HepG2 (cell line): ENCODE measurements at regions not wholly inside any gene's neighbourhood (a gene's known extent, or its start where the extent isn't known, plus 50 kb on each side); places are given as distances from the start of the nearest gene placed in this dataset.

Source experiments
- ATAC-seq: fragments of 200-7000 bp; cut with Tn5 transposase; 3 replicates; pipeline ENCODE4 v1.9.1; 2020; ENCODE audit warnings: mild to moderate bottlenecking, moderate library complexity
- BruUV-seq: library from RNA; stranded (reverse); fragments of 400-500 nt; replicated peaks from 2 replicates; lab custom pipeline; 2021; lab: Mats Ljungman, UMichigan
- CTCF ChIA-PET: fragments of 300-600 bp; formaldehyde crosslinking; extraction: SDS; loops from one replicate; lab custom pipeline; 2021; ENCODE audit warnings: low total read pairs, inconsistent platforms, low intra/inter-chr PET ratio; lab: Yijun Ruan, JAX
- POLR2A ChIA-PET: fragments of 350-600 bp; sonication (Branson Sonifier 250); formaldehyde crosslinking; loops from one replicate; lab custom pipeline; 2020; ENCODE audit warnings: antibody characterized with exemption, inconsistent platforms; lab: Yijun Ruan, JAX
- DNase-seq: peaks from one replicate; pipeline ENCODE4 v3.0.0-alpha.2; 2015; ENCODE audit warnings: low spot score
- FAIRE-seq: peaks from 3 replicates; lab custom pipeline; 2011; peaks lifted over from hg19 to GRCh38; lab: Jason Lieb, UNC
- H2AFZ ChIP-seq: one replicate; pipeline ENCODE4 v1.6.1; 2011; ENCODE audit warnings: low read length, inconsistent platforms
- H3K27ac ChIP-seq: fragments of 300-600 bp; 3 replicates; pipeline ENCODE4 v1.8.0; 2011; ENCODE audit warnings: mixed run types, mild to moderate bottlenecking, mixed read lengths, low read length, inconsistent platforms; ENCODE audit not compliant: insufficient read depth; ENCODE audit errors: extremely low read length
- H3K27me3 ChIP-seq, 2 experiments: fragments of 200-600 bp in 1 of 2; 2 replicates in 1 of 2; 3 replicates in 1 of 2; pipeline versions ENCODE4 v1.6.0 to v1.8.0; 2011; ENCODE audit warnings: low read length in 2 of 2, mild to moderate bottlenecking in 2 of 2, moderate library complexity in 2 of 2, inconsistent platforms in 1 of 2; ENCODE audit not compliant: insufficient read depth in 2 of 2, control insufficient read depth in 1 of 2
- H3K36me3 ChIP-seq, 2 experiments: fragments of 200-600 bp in 1 of 2; replicated peaks in 1 of 2; 2 replicates in 1 of 2; 3 replicates in 1 of 2; pipeline versions ENCODE4 v1.5.1 to v1.8.0; 2011; ENCODE audit warnings: low read length in 2 of 2, inconsistent platforms in 1 of 2; ENCODE audit not compliant: insufficient read depth in 2 of 2, control insufficient read depth in 1 of 2
- H3K4me1 ChIP-seq: 2 replicates; pipeline ENCODE4 v1.5.1; 2012; ENCODE audit warnings: low read length, inconsistent platforms; ENCODE audit not compliant: insufficient read depth
- H3K4me2 ChIP-seq: 2 replicates; pipeline ENCODE4 v1.6.0; 2011; ENCODE audit warnings: low read depth, low read length, inconsistent platforms
- H3K4me3 ChIP-seq, 3 experiments: fragments of 200-600 bp in 1 of 3; sonication (generic), shearing (Covaris generic) in 1 of 3; replicated peaks in 1 of 3; 2 replicates each; pipeline ENCODE4 v1.5.1; 2011 to 2016; ENCODE audit warnings: low read length in 3 of 3, inconsistent platforms in 2 of 3, low read depth in 2 of 3, mild to moderate bottlenecking in 2 of 3, control low read depth in 1 of 3, mixed read lengths in 1 of 3; ENCODE audit not compliant: insufficient read depth in 1 of 3
- H3K79me2 ChIP-seq: one replicate; pipeline ENCODE4 v1.6.1; 2011; ENCODE audit warnings: low read length, inconsistent platforms; ENCODE audit not compliant: insufficient read depth
- H3K9ac ChIP-seq: 2 replicates; pipeline ENCODE4 v1.6.0; 2011; ENCODE audit warnings: mild to moderate bottlenecking, low read depth, low read length, inconsistent platforms; ENCODE audit not compliant: insufficient read depth
- H3K9me3 ChIP-seq: 2 replicates; pipeline ENCODE4 v1.5.1; 2012; ENCODE audit warnings: mild to moderate bottlenecking, low read length
- H4K20me1 ChIP-seq: 2 replicates; pipeline ENCODE4 v1.6.0; 2011; ENCODE audit warnings: inconsistent platforms, mild to moderate bottlenecking, low read length, moderate library complexity; ENCODE audit not compliant: insufficient read depth
- ETV5 ChIP-seq: IDR thresholded peaks from 2 replicates; pipeline ENCODE4 v1.6.1; 2018; ENCODE audit warnings: missing biosample characterization, missing genetic modification reagents, inconsistent platforms, borderline replicate concordance
- FOXA1 ChIP-seq, 2 experiments: fragments of 450-650 bp in 1 of 2; sonication (generic) in 1 of 2; formaldehyde crosslinking in 1 of 2; IDR thresholded peaks; 2 replicates each; pipeline versions ENCODE4 v1.4.0 to v1.6.1; 2016 to 2020; ENCODE audit warnings: missing genetic modification reagents in 1 of 2
- HMGA1 ChIP-seq: sonication (generic); formaldehyde crosslinking; conservative IDR thresholded peaks from 2 replicates; pipeline ENCODE4 v1.4.0; 2020; ENCODE audit warnings: missing genetic modification reagents
- HNRNPL ChIP-seq: fragments of 200-400 bp; formaldehyde crosslinking; IDR thresholded peaks from 2 replicates; pipeline ENCODE4 v1.6.1; 2017; ENCODE audit warnings: mild to moderate bottlenecking, low read depth, low read length
- NCOA5 ChIP-seq: sonication (generic); formaldehyde crosslinking; IDR thresholded peaks from 2 replicates; pipeline ENCODE4 v1.4.0; 2020; ENCODE audit warnings: missing genetic modification reagents
- PITX1 ChIP-seq: sonication (generic); formaldehyde crosslinking; IDR thresholded peaks from 2 replicates; pipeline ENCODE4 v1.5.1; 2020; ENCODE audit warnings: mild to moderate bottlenecking, missing genetic modification reagents
- SP1 ChIP-seq, 2 experiments: fragments of 450-650 bp in 1 of 2; sonication (generic) in 1 of 2; formaldehyde crosslinking in 1 of 2; IDR thresholded peaks; 2 replicates each; pipeline versions ENCODE4 v1.4.0 to v1.6.1; 2016 to 2020; ENCODE audit warnings: missing genetic modification reagents in 1 of 2
- ZMAT3 ChIP-seq: sonication (generic); formaldehyde crosslinking; conservative IDR thresholded peaks from 2 replicates; pipeline ENCODE4 v1.7.0; 2021; ENCODE audit warnings: missing genetic modification reagents
- ZNF614 ChIP-seq: IDR thresholded peaks from 2 replicates; pipeline ENCODE4 v1.6.1; 2018; ENCODE audit warnings: missing biosample characterization, missing genetic modification reagents, inconsistent platforms, borderline replicate concordance
- ZNF615 ChIP-seq: sonication (generic); formaldehyde crosslinking; IDR thresholded peaks from 2 replicates; pipeline ENCODE4 v1.5.0; 2020; ENCODE audit warnings: mild to moderate bottlenecking, missing genetic modification reagents, borderline replicate concordance
- ZNF75D ChIP-seq: sonication (generic); formaldehyde crosslinking; IDR thresholded peaks from 2 replicates; pipeline ENCODE4 v1.8.1; 2023; ENCODE audit warnings: missing genetic modification reagents, mild to moderate bottlenecking, borderline replicate concordance
- WGBS: methylation state at CpG from one replicate; pipeline ENCODE4 v1.1.6; 2017; ENCODE audit warnings: low lambda C conversion rate; 5-methylcytosine and 5-hydroxymethylcytosine counted together
- in situ Hi-C: cut with HindIII; loops from 2 replicates; pipeline ENCODE4 v1.10.0; 2017; ENCODE audit warnings: low pct_unique_long_range_greater_than_20kb; ENCODE audit not compliant: extremely low pct_ligation_motif_present
- intact Hi-C: fragments of 100-400 bp; cut with micrococcal nuclease; formaldehyde crosslinking; loops from one replicate; pipeline ENCODE4 v1.10.0; 2022; ENCODE audit not compliant: unreplicated experiment
- TF ChIP-seq, protein P1 (sequence below): sonication (generic); formaldehyde crosslinking; IDR thresholded peaks from 2 replicates; pipeline ENCODE4 v1.5.0; 2020; ENCODE audit warnings: missing genetic modification reagents
- TF ChIP-seq, protein P2 (sequence below): sonication (generic); formaldehyde crosslinking; IDR thresholded peaks from 2 replicates; pipeline ENCODE4 v1.9.0; 2021; ENCODE audit warnings: mild to moderate bottlenecking, missing genetic modification reagents

DNA sequence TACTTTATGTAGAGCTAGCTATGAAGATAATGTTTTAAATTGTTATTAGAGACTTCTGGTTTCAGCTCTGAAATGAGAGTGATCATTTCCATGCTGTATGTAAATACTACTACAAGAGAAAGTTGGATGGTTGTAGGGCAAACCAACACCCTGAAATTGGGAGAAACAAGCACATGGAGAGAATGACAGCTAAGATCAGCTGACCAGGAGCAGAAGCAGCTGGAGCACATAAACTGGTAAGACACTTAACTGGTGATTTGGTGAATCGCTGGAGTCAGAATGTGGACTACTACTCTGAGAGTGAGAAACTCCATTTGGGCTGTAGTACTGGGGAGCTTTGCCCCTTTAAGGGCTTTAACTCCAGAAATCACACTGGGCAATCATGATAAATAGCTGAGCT is 226.8 kb downstream of the RND3 start:
- no peaks in the 10 kb centered on the region for H3K27me3 ChIP-seq
- TF ChIP-seq ZMAT3 (no peak), HNRNPL (no peak)
- TF ChIP-seq, all 625 proteins: peak for 0
- Histone ChIP-seq H3K27ac (no peak overlapping the region), H3K9me3 (peaks cover 66% of the 10 kb centered on the region), H3K4me1 (no peaks in the 10 kb centered on the region), H4K20me1 (no peaks in the 10 kb centered on the region), H3K36me3 (no peaks in the 10 kb centered on the region), H3K4me2 (no peak overlapping the region), H3K79me2 (no peaks in the 10 kb centered on the region), H3K9ac (no peak overlapping the region), H3K4me3 (no peak overlapping the region), H2AFZ (no peak overlapping the region)
- WGBS: 33% methylated on average over 1 of the region's 1 CpG
- CTCF ChIA-PET: no interaction called here
- intact Hi-C loops (no loop called here), in situ Hi-C loops (no loop called here)
- POLR2A ChIA-PET: no interaction called here
- DNase-seq (no peak), ATAC-seq (no peak), FAIRE-seq (no peak)
- no TSS peak for BruUV-seq

- no TSS peak for BruUV-seq
- H3K36me3 ChIP-seq: no peaks in the 10 kb centered on the region
- H3K9me3 ChIP-seq: peaks cover 69% of the 10 kb centered on the region
- no peaks in the 10 kb centered on the region for H3K27me3 ChIP-seq
- ChIA-PET POLR2A (no interaction called here), CTCF (no interaction called here)
- DNase-seq: no peak
- no peak overlapping the region for H3K9ac ChIP-seq
- in situ Hi-C loops: no loop called here
- no peaks in the 10 kb centered on the region for H3K79me2 ChIP-seq
- no peak for FAIRE-seq
- intact Hi-C loops: no loop called here
- no peak overlapping the region for H3K27ac ChIP-seq
- H3K4me3 ChIP-seq: no peak overlapping the region
- no peaks in the 10 kb centered on the region for H4K20me1 ChIP-seq
- H3K4me2 ChIP-seq: no peak overlapping the region
- 100% methylated on average over 1 of the region's 1 CpG for WGBS
- no peak for ATAC-seq
- no peak overlapping the region for H2AFZ ChIP-seq
- no peaks in the 10 kb centered on the region for H3K4me1 ChIP-seq
- TF ChIP-seq, protein P1, sequence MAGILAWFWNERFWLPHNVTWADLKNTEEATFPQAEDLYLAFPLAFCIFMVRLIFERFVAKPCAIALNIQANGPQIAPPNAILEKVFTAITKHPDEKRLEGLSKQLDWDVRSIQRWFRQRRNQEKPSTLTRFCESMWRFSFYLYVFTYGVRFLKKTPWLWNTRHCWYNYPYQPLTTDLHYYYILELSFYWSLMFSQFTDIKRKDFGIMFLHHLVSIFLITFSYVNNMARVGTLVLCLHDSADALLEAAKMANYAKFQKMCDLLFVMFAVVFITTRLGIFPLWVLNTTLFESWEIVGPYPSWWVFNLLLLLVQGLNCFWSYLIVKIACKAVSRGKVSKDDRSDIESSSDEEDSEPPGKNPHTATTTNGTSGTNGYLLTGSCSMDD: no peak
- no peak for TF ChIP-seq NCOA5 (CRISPR knock-in tag)
- TF ChIP-seq ZNF615: no peak
- TF ChIP-seq SP1 (IDR thresholded peaks at IDR 0.05): no peak
- no peak for TF ChIP-seq SP1 (CRISPR knock-in tag; IDR thresholded peaks at IDR 0.05)
- no peak for TF ChIP-seq HMGA1 (CRISPR knock-in tag)
- no peak for TF ChIP-seq ZNF614
- no peak for TF ChIP-seq PITX1 (CRISPR knock-in tag)
- no peak for TF ChIP-seq FOXA1 (IDR thresholded peaks at IDR 0.05)
- no peak for TF ChIP-seq FOXA1 (CRISPR knock-in tag; IDR thresholded peaks at IDR 0.05)
- no peak for TF ChIP-seq ZNF75D (CRISPR knock-in tag)
- TF ChIP-seq, protein P2, sequence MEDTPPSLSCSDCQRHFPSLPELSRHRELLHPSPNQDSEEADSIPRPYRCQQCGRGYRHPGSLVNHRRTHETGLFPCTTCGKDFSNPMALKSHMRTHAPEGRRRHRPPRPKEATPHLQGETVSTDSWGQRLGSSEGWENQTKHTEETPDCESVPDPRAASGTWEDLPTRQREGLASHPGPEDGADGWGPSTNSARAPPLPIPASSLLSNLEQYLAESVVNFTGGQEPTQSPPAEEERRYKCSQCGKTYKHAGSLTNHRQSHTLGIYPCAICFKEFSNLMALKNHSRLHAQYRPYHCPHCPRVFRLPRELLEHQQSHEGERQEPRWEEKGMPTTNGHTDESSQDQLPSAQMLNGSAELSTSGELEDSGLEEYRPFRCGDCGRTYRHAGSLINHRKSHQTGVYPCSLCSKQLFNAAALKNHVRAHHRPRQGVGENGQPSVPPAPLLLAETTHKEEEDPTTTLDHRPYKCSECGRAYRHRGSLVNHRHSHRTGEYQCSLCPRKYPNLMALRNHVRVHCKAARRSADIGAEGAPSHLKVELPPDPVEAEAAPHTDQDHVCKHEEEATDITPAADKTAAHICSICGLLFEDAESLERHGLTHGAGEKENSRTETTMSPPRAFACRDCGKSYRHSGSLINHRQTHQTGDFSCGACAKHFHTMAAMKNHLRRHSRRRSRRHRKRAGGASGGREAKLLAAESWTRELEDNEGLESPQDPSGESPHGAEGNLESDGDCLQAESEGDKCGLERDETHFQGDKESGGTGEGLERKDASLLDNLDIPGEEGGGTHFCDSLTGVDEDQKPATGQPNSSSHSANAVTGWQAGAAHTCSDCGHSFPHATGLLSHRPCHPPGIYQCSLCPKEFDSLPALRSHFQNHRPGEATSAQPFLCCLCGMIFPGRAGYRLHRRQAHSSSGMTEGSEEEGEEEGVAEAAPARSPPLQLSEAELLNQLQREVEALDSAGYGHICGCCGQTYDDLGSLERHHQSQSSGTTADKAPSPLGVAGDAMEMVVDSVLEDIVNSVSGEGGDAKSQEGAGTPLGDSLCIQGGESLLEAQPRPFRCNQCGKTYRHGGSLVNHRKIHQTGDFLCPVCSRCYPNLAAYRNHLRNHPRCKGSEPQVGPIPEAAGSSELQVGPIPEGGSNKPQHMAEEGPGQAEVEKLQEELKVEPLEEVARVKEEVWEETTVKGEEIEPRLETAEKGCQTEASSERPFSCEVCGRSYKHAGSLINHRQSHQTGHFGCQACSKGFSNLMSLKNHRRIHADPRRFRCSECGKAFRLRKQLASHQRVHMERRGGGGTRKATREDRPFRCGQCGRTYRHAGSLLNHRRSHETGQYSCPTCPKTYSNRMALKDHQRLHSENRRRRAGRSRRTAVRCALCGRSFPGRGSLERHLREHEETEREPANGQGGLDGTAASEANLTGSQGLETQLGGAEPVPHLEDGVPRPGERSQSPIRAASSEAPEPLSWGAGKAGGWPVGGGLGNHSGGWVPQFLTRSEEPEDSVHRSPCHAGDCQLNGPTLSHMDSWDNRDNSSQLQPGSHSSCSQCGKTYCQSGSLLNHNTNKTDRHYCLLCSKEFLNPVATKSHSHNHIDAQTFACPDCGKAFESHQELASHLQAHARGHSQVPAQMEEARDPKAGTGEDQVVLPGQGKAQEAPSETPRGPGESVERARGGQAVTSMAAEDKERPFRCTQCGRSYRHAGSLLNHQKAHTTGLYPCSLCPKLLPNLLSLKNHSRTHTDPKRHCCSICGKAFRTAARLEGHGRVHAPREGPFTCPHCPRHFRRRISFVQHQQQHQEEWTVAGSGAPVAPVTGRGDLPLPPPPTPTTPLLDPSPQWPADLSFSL (CRISPR knock-in tag): no peak
- TF ChIP-seq ETV5: no peak
These were observed 227.7 kb downstream of the RND3 start for GRCh38 chr2:150259746-150260145.
